H1 (cell line): ENCODE measurements at regions not wholly inside any gene's neighbourhood (a gene's known extent, or its start where the extent isn't known, plus 50 kb on each side); places are given as distances from the start of the nearest gene placed in this dataset.

ENCODE experiments used
- POLR2A ChIP-seq, 2 experiments: IDR thresholded peaks; 1 replicate in 1 of 2; 2 replicates in 1 of 2; pipeline ENCODE4 v1.6.1; 2011; ENCODE audit warnings: low read depth in 2 of 2, low read length in 2 of 2, mild to moderate bottlenecking in 2 of 2; ENCODE audit errors: control extremely low read depth in 1 of 2
- SP1 ChIP-seq: IDR thresholded peaks from 2 replicates; pipeline ENCODE4 v1.6.1; 2011; ENCODE audit warnings: low read depth, low read length
- TAF7 ChIP-seq: optimal IDR thresholded peaks from 2 replicates; pipeline ENCODE3; 2011; ENCODE audit warnings: low read depth, mild to moderate bottlenecking, inconsistent platforms, low read length, moderate library complexity, borderline replicate concordance

- TF ChIP-seq POLR2A (IDR thresholded peaks at IDR 0.05; ENCODE audit: control extremely low read depth in 1 of 2, low read depth in 2 of 2, low read length in 2 of 2) (no peak), TAF7 (no peak), SP1 (no peak)
These were observed 1591.3 kb downstream of the ADGRL3 start for GRCh38 chr4:62791386-62791785.
